HAP-1 (cell line): ENCODE measurements at regions not wholly inside any gene's neighbourhood (a gene's known extent, or its start where the extent isn't known, plus 50 kb on each side); places are given as distances from the start of the nearest gene placed in this dataset.
"Not testable (repeated sequence)": the region's sequence is repeated elsewhere in the genome, so short reads cannot be mapped to it uniquely, and the experiment has no call there.

Source experiments
- DNase-seq, 2 experiments: peaks; one replicate each; pipeline ENCODE4 v3.0.0-alpha.2; 2016 to 2020; ENCODE audit warnings: low spot score in 2 of 2
- H3K27me3 ChIP-seq: fragments of 250-450 bp; sonication (Bioruptor Pico); 2 replicates; pipeline ENCODE4 v1.5.1; 2020; ENCODE audit warnings: low read depth, mild to moderate bottlenecking, moderate library complexity
- H3K36me3 ChIP-seq: fragments of 250-450 bp; sonication (Bioruptor Pico); replicated peaks from 2 replicates; pipeline ENCODE4 v1.5.1; 2020; ENCODE audit warnings: mild to moderate bottlenecking
- H3K4me1 ChIP-seq: fragments of 250-450 bp; sonication (Bioruptor Pico); 2 replicates; pipeline ENCODE4 v1.5.1; 2020; ENCODE audit warnings: mild to moderate bottlenecking
- H3K4me3 ChIP-seq: fragments of 250-450 bp; sonication (Bioruptor Pico); 2 replicates; pipeline ENCODE4 v1.5.1; 2020; ENCODE audit warnings: mild to moderate bottlenecking, moderate library complexity
- H3K9me3 ChIP-seq: fragments of 250-450 bp; sonication (Bioruptor Pico); 2 replicates; pipeline ENCODE4 v1.5.1; 2020; ENCODE audit warnings: mild to moderate bottlenecking, moderate library complexity
- in situ Hi-C: fragments of 300-500 bp; cut with MboI; formaldehyde crosslinking; loops from 3 replicates; pipeline ENCODE4 v1.14.3; 2020; ENCODE audit warnings: low sequenced_read_pairs, inconsistent platforms, mixed read lengths

DNA sequence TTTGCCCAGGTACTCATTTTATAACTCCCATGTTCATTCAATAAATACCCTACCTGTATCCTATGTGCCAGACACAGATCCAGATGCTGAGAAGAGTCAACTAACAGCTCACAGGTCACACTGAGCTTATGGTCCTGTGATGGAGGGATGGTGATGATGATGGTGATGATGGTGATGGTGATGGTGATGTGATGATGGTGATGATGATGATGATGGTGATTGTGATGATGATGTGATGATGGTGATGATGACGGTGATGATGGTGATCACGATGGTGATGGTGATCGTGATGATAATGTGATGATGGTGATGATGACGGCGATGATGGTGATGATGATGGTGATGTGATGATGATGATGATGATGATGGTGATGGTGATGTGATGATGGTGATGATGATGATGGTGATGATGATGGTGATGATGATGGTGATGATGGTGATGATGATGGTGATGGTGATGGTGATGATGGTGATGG lies 315.6 kb upstream of the SFSWAP start:
- H3K4me1 ChIP-seq, in situ Hi-C loops, DNase-seq, H3K36me3 ChIP-seq, H3K4me3 ChIP-seq, H3K27me3 ChIP-seq, H3K9me3 ChIP-seq: not testable (repeated sequence)

DNA sequence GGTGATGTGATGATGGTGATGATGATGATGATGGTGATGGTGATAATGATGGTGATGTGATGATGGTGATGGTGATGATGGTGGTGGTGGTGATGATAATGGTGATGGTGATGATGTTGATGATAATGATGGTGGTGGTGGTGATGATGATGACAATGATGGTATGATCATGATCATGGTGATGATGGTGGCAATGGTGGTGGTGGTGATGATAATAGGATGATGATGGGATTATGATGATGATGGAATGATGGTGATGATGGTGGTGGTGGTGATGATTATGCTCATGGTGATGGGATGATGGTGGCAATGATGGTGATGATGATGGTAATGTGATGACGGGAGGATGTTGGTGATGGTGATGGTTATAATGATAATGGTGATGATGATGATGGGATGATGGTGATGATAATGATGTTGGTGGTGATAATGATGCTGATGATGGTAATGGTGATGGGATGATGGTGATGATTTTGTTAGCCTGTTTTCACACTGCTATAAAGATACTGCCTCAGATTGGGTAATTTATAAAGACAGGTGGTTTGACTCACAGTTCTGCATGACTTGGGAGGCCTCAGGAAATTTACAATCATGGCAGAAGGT lies 314.8 kb upstream of the SFSWAP start:
- no peaks in the 10 kb centered on the region; the same call in 1 of the 2 replicates for H3K9me3 ChIP-seq
- no peaks in the 10 kb centered on the region for H3K36me3 ChIP-seq
- in situ Hi-C loops: no loop called here
- no peak overlapping the region for H3K4me3 ChIP-seq
- DNase-seq: no peak
- H3K4me1 ChIP-seq: no peaks in the 10 kb centered on the region
- H3K27me3 ChIP-seq: no peaks in the 10 kb centered on the region

DNA sequence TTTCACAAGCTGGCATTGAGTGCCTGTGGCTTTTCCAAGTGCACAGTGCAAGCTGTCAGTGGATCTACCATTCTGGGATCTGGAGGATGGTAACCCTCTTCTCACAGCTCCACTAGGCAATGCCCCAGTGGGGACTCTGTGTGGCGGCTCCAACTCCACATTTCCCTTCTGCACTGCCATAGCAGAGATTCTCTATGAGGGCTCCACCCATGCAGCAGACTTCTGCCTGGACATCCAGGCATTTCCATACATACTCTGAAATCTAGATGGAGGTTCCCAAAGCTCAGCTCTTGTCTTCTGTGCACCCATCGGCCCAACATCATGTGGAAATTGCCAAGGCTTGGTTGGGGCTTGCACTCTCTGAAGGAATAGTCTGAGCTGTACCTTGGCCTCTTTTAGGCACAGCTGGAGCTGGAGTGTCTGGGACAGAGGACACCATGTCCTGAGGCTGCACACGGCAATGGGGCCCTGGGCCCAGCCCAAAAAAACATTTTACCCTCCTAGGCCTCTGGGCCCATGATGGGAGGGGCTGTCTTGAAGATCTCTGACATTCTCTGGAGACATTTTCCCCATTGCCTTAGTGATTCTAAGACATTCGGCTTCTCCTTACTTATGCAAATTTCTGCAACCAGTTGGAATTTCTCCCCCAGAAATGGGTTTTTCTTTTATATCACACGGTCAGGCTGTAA lies 313.3 kb upstream of the SFSWAP start:
- Histone ChIP-seq H3K27me3 (no peaks in the 10 kb centered on the region), H3K4me1 (no peaks in the 10 kb centered on the region), H3K9me3 (no peaks in the 10 kb centered on the region; the same call in 1 of the 2 replicates), H3K4me3 (no peak overlapping the region), H3K36me3 (no peaks in the 10 kb centered on the region)
- DNase-seq: no peak
- in situ Hi-C loops: no loop called here

DNA sequence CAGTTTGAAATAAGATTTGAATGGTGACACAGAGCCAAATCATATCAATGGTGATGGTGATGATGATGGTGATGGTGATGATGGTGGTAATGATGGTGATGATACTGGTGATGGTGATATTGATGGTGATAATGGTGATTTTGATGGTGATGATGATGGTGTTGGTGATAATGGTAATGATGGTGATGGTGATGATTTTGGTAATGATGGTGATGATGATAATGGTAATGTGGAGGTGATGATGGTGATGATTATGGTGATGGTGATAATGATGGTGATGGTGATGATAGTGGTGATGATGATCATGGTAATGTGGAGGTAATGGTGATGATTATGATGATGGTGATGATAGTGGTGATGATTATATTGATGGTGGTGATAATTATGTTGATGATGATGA lies 311.9 kb upstream of the SFSWAP start:
- no peak for DNase-seq
- Histone ChIP-seq H3K4me1 (no peaks in the 10 kb centered on the region), H3K4me3 (no peak overlapping the region), H3K27me3 (no peaks in the 10 kb centered on the region), H3K36me3 (no peaks in the 10 kb centered on the region), H3K9me3 (no peaks in the 10 kb centered on the region; the same call in 1 of the 2 replicates)
- in situ Hi-C loops: no loop called here

DNA sequence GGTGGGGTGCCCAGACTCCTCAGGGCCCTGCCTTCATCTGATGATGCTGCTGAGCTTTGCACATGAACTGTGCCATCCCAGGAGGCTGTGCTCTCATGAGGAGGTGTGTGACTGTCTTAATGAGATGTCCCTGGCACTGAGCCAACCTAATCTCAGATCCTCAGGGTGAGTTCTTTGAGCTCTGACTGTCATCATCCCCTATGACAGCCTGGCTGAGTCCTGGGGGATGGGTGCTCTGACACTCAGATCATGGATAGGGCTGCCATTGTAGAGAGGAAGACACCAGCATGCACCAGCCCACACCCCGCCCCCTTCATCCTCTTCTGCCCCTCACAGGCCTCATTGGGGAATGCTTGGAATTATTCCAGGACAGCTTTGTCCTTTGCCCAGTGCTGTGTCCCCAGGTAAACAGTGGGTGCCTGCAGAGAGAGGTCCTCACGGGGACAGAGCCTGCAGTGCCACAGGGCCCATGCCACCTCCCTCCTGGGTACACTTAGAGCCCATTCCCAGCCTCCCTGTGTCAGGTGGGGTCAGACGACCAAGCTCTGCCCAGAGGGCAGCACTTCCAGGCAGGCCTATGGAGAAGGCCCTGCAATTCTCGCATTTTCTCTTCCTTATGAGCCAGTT lies 310.1 kb upstream of the SFSWAP start:
- in situ Hi-C loops, H3K9me3 ChIP-seq, H3K4me1 ChIP-seq, DNase-seq, H3K4me3 ChIP-seq, H3K36me3 ChIP-seq, H3K27me3 ChIP-seq: not testable (repeated sequence)

DNA sequence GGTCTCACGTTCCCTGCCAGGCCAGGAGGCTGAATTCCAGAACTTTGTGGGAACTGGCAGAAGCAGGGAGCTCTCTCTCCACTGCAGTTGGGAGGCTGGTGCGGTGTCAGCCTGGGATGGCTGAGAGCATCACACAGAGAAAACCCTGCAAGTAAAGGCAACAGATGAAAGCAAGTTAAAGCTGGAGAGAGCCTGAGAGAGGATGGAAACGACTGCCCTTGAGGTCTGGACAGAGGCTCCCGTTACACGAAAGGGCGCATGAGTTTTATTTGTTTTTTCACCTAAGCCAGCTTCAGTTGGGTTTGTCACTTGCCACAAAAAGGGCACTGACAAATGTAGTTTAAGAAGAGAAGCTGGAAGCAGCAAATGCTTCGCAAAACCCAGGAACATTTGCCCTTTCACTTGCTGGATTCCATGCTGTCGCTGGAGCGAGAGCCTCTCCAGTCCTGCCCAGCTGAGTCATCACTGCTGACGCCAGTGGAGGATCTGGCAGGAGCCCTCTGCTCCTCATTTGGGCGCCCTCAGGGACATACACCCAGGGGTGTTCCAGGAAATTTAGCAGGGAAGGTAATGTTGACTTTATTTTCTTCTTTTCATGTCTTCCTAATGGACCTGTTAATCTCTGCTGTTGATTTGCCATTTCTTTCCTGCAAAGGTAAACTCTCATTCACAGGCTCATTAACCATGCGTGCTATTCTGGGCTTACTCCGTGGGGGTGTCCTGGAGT lies 308.8 kb upstream of the SFSWAP start:
- H3K36me3 ChIP-seq, in situ Hi-C loops, H3K4me1 ChIP-seq, H3K9me3 ChIP-seq, DNase-seq, H3K27me3 ChIP-seq, H3K4me3 ChIP-seq: not testable (repeated sequence)

DNA sequence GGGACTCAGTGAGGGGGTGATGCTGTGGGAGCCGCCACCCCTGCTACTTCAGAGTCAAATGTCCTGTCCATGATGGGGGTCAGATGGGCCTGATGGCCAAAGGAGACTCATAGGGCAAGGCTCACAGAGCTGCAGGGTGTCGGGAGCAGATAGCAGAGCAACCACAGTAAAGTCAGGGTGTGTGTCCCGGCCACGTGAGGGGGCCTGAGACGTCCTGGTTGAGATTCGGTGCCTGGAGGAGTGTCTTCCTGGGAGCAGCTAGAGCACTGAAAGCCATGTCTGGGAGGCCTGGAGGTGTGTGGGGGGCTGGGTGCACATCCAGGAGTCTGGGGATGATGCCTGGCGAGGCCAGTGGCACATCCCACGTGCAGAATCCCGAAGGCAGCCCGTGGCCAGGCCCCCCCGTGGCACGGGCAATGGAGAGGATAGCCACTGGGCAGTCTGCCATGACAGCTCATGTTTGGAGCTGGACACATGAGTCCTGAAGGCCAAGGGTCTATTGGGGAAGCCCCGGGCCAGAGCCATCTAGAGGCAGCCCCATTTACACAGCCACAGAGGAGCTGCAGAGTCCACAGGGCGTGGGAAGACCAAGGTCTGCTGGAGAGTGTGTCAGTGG lies 308.0 kb upstream of the SFSWAP start:
- Histone ChIP-seq H3K36me3 (no peaks in the 10 kb centered on the region), H3K27me3 (no peaks in the 10 kb centered on the region), H3K4me1 (no peaks in the 10 kb centered on the region), H3K9me3 (no peaks in the 10 kb centered on the region), H3K4me3 (no peak overlapping the region)
- in situ Hi-C loops: no loop called here
- no peak for DNase-seq

DNA sequence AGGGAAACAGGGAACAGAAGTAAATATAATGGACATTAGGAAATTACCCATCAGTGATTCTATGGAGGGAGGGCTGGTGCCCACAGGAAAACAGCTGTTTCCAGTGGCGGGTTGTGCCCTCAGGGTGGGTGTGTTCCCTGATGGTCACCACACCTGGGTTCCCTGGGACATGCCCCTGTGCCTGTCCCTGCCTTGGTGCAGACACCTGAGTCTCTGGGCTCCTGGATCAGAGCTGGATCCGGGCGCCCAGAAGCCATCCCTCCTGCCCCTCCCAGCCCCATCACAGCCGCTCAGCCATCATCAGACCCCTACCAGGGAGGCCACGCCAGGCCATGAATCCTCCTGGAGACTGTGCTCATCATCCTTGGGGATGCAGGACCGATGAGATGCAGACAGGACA lies 307.2 kb upstream of the SFSWAP start:
- no peak for DNase-seq

DNA sequence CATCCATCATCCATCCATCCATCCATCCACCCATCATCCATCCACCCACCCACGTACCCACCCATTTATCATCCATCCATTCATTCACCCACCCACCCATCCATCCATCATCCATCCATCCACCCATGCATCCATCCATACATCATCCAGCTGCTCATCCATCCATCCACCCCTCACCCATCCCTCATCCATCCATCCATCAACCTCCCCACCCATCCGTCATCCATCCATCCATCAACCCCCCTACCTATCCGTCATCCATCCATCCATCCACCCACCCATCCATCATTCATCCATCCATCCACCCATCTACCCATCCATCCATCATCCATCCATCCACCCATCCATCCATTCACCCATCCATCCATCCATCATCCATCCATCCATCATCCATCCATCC lies 306.2 kb upstream of the SFSWAP start:
- H3K36me3 ChIP-seq: no peaks in the 10 kb centered on the region
- no peaks in the 10 kb centered on the region for H3K9me3 ChIP-seq
- no peaks in the 10 kb centered on the region for H3K4me1 ChIP-seq
- no peaks in the 10 kb centered on the region for H3K27me3 ChIP-seq
- in situ Hi-C loops: no loop called here
- no peak overlapping the region for H3K4me3 ChIP-seq
- DNase-seq: no peak

More for the DNA sequence above, 307.2 kb upstream of the SFSWAP start:
- in situ Hi-C loops: no loop called here
- Histone ChIP-seq H3K4me1 (no peaks in the 10 kb centered on the region), H3K4me3 (no peak overlapping the region), H3K27me3 (no peaks in the 10 kb centered on the region), H3K36me3 (no peaks in the 10 kb centered on the region), H3K9me3 (no peaks in the 10 kb centered on the region)

DNA sequence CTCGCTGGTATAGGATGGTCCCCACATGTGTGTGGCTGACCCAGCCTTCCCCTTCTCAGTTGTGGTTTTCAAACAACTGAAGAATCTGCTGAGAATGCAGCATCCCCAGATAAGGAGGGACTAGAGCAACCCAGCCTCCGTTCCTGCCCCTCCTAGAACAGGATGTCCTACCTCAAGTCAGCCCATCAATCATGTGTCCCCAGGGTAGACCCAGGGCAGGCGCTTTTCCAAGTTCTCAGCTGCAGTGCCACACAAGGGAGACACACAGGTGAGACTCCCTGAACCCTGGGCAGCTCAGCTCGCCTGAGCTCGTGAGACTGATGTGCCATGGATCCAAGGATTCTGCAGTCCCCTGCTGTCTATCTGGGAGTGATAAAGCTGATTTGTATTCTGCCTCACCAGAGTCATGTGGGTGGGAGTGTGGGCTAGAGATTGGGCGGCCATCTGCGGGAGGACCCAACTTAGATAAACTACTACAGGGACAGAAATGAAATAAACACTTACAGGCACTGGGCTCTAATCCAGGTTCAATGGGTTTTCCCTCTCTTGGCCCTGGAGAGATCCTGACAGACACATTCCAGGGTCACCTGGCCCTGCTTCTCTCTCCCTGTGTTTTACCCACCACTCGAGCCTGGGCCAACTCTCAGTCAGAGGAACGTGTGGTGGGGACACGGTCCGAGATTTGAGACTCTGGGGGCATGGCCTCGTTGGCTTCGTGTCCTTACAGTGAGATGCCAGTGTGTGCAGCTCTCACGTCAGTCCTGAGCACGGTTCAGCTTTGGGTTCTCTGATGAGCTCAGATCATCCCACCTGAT lies 303.5 kb upstream of the SFSWAP start:
- Histone ChIP-seq H3K4me3 (no peak overlapping the region), H3K27me3 (no peaks in the 10 kb centered on the region), H3K9me3 (no peaks in the 10 kb centered on the region), H3K36me3 (no peaks in the 10 kb centered on the region), H3K4me1 (no peaks in the 10 kb centered on the region)
- in situ Hi-C loops: no loop called here
- DNase-seq: no peak

DNA sequence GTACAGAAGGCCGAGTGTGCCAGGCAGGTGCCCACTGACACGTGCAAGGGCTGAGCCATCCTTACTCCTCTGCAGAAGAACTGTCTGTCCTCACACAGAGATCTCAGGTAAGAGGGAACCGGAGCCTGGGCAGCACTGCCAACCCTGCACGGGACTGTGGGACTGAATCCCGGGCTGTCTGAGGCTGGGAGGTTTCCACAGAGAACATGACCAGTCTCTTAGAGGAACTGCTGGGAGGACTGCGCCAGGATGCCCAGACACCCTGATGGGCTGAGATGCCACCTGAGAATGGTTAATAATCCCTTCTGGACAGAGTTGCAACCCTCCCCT lies 302.9 kb upstream of the SFSWAP start:
- no peaks in the 10 kb centered on the region for H3K27me3 ChIP-seq
- DNase-seq: no peak
- no peaks in the 10 kb centered on the region for H3K9me3 ChIP-seq
- no peak overlapping the region for H3K4me3 ChIP-seq
- in situ Hi-C loops: no loop called here
- no peaks in the 10 kb centered on the region for H3K36me3 ChIP-seq
- no peaks in the 10 kb centered on the region for H3K4me1 ChIP-seq

DNA sequence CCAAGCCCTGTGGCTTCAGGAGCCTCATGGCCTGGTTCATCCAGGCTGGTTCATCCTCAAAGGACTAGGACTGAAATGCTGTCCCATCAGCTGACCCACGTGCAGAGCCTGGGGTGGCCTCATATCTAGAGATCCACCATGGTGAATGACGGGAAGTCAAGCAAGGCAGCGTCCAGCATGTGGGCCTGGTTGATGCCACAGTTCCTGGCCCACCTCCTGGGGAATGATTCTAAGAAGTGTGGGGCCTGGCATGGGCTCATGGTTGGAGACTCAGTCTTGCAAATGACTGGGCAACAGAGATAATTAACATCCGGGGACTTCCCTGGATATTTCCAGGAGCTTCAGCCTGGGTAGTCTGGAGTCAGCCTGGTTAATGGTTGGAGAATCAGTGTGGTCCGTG lies 302.4 kb upstream of the SFSWAP start:
- Histone ChIP-seq H3K36me3 (no peaks in the 10 kb centered on the region), H3K4me3 (no peak overlapping the region), H3K9me3 (no peaks in the 10 kb centered on the region), H3K27me3 (no peaks in the 10 kb centered on the region), H3K4me1 (no peaks in the 10 kb centered on the region)
- in situ Hi-C loops: no loop called here
- DNase-seq: no peak

DNA sequence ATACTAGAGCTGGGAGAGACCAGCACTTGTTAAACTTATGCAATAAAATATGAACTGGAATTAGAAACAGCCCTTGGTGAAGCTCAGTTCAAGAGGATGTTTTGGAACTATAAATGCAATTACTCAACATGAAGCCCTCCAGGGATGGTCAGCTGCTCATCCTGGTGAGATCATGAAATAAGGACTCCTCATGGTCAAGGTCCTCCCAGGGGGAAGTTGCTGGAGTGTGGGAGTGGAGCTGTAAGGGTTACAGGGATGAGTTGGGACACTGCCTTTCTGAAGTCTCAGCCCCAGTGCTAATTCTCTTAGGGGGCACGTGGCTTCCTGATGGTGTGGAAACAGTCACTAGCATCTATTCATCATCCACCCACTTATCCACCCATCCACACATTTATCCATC lies 301.7 kb upstream of the SFSWAP start:
- H3K36me3 ChIP-seq: no peaks in the 10 kb centered on the region

More for the DNA sequence above, 301.7 kb upstream of the SFSWAP start:
- DNase-seq: no peak
- H3K27me3 ChIP-seq: no peaks in the 10 kb centered on the region
- H3K4me3 ChIP-seq: no peak overlapping the region
- in situ Hi-C loops: no loop called here
- H3K9me3 ChIP-seq: no peaks in the 10 kb centered on the region
- H3K4me1 ChIP-seq: no peaks in the 10 kb centered on the region
